HFFc6 (cell line): ENCODE measurements at regions not wholly inside any gene's neighbourhood (a gene's known extent, or its start where the extent isn't known, plus 50 kb on each side); places are given as distances from the start of the nearest gene placed in this dataset.

Experiments
- DNase-seq: peaks from one replicate; pipeline ENCODE4 v3.0.0-alpha.2; 2018
- H3K27ac Mint-ChIP-seq: 2 replicates; pipeline ENCODE4 v1.8.0; 2020; ENCODE audit warnings: mild to moderate bottlenecking, mixed read lengths
- H3K27me3 Mint-ChIP-seq: 2 replicates; pipeline ENCODE4 v1.8.0; 2021; ENCODE audit warnings: mild to moderate bottlenecking, moderate library complexity, mixed read lengths; ENCODE audit not compliant: insufficient read depth
- H3K36me3 Mint-ChIP-seq: 2 replicates; pipeline ENCODE4 v1.8.0; 2021; ENCODE audit warnings: low read depth, mixed read lengths
- H3K4me1 Mint-ChIP-seq: 2 replicates; pipeline ENCODE4 v1.8.0; 2020; ENCODE audit warnings: low read depth, mixed read lengths
- H3K4me3 Mint-ChIP-seq: 2 replicates; pipeline ENCODE4 v1.8.0; 2020; ENCODE audit warnings: mild to moderate bottlenecking, moderate library complexity, mixed read lengths
- H3K9me3 Mint-ChIP-seq: 2 replicates; pipeline ENCODE4 v1.8.0; 2020; ENCODE audit warnings: mild to moderate bottlenecking, mixed read lengths
- TF ChIP-seq, protein P1 (sequence below): fragments of 200-600 bp; sonication (generic); IDR thresholded peaks from 2 replicates; pipeline ENCODE4 v1.5.0; 2021; ENCODE audit warnings: antibody characterized with exemption, mild to moderate bottlenecking

DNA sequence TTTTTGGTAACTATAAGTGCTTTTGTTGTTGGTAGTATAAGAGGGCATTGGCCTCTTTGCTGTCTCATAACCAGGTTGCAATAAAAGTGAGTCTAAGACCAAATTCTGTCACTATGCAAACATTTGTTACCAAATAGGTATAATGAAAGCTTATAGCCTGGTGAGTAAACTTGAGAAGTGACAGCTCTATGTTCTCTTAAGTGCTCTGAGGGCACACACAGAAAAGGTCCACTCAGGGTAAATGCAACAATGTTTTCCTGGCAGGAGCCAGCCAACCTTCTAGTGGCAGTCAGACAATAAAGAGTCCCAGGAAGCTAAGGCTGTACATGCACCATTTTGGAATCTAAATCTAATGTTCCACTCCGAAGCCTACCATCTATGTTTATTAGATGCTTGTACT lies 262.1 kb upstream of the TGFBR2 start:
- H3K4me3 Mint-ChIP-seq: no peak overlapping the region
- peaks cover 96% of the 10 kb centered on the region for H3K4me1 Mint-ChIP-seq
- no peaks in the 10 kb centered on the region for H3K27me3 Mint-ChIP-seq
- H3K27ac Mint-ChIP-seq: no peak overlapping the region; the same call in 1 of the 2 replicates
- no peaks in the 10 kb centered on the region for H3K9me3 Mint-ChIP-seq
- no peak for DNase-seq
- H3K36me3 Mint-ChIP-seq: no peaks in the 10 kb centered on the region
- TF ChIP-seq, protein P1, sequence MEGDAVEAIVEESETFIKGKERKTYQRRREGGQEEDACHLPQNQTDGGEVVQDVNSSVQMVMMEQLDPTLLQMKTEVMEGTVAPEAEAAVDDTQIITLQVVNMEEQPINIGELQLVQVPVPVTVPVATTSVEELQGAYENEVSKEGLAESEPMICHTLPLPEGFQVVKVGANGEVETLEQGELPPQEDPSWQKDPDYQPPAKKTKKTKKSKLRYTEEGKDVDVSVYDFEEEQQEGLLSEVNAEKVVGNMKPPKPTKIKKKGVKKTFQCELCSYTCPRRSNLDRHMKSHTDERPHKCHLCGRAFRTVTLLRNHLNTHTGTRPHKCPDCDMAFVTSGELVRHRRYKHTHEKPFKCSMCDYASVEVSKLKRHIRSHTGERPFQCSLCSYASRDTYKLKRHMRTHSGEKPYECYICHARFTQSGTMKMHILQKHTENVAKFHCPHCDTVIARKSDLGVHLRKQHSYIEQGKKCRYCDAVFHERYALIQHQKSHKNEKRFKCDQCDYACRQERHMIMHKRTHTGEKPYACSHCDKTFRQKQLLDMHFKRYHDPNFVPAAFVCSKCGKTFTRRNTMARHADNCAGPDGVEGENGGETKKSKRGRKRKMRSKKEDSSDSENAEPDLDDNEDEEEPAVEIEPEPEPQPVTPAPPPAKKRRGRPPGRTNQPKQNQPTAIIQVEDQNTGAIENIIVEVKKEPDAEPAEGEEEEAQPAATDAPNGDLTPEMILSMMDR: no peak

- Mint-ChIP-seq H3K4me1 (peaks cover 100% of the 10 kb centered on the region), H3K9me3 (no peaks in the 10 kb centered on the region), H3K36me3 (no peaks in the 10 kb centered on the region), H3K4me3 (no peak overlapping the region), H3K27ac (peak overlapping the region; percentile 90), H3K27me3 (no peaks in the 10 kb centered on the region)
- TF ChIP-seq, protein P1: no peak
- DNase-seq: no peak
Observed at GRCh38 chr3:30346933-30347320, 259.5 kb upstream of the TGFBR2 start.

- H3K9me3 Mint-ChIP-seq: no peaks in the 10 kb centered on the region
- no peaks in the 10 kb centered on the region for H3K36me3 Mint-ChIP-seq
- TF ChIP-seq, protein P1: no peak
- peak; percentile 96 for DNase-seq
- H3K4me1 Mint-ChIP-seq: peaks cover 100% of the 10 kb centered on the region
- peak overlapping the region; percentile 58 for H3K4me3 Mint-ChIP-seq
- H3K27ac Mint-ChIP-seq: peak overlapping the region; percentile 90
- no peaks in the 10 kb centered on the region for H3K27me3 Mint-ChIP-seq
Observed at GRCh38 chr3:30347679-30348216, 258.7 kb upstream of the TGFBR2 start.

GRCh38 chr3:30349507-30349906 lies 256.9 kb upstream of the TGFBR2 start:
- TF ChIP-seq, protein P1: no peak
- peak overlapping the region; percentile 76 for H3K27ac Mint-ChIP-seq
- no peaks in the 10 kb centered on the region for H3K27me3 Mint-ChIP-seq
- H3K9me3 Mint-ChIP-seq: no peaks in the 10 kb centered on the region
- no peaks in the 10 kb centered on the region for H3K36me3 Mint-ChIP-seq
- DNase-seq: no peak
- H3K4me3 Mint-ChIP-seq: no peak overlapping the region
- peaks cover 97% of the 10 kb centered on the region for H3K4me1 Mint-ChIP-seq

GRCh38 chr3:30350011-30350410 lies 256.4 kb upstream of the TGFBR2 start:
- no peaks in the 10 kb centered on the region for H3K27me3 Mint-ChIP-seq
- TF ChIP-seq, protein P1: no peak
- no peak overlapping the region for H3K4me3 Mint-ChIP-seq
- H3K27ac Mint-ChIP-seq: peak overlapping the region; percentile 76
- no peaks in the 10 kb centered on the region for H3K36me3 Mint-ChIP-seq
- H3K9me3 Mint-ChIP-seq: no peaks in the 10 kb centered on the region
- DNase-seq: no peak
- peaks cover 97% of the 10 kb centered on the region for H3K4me1 Mint-ChIP-seq

DNA sequence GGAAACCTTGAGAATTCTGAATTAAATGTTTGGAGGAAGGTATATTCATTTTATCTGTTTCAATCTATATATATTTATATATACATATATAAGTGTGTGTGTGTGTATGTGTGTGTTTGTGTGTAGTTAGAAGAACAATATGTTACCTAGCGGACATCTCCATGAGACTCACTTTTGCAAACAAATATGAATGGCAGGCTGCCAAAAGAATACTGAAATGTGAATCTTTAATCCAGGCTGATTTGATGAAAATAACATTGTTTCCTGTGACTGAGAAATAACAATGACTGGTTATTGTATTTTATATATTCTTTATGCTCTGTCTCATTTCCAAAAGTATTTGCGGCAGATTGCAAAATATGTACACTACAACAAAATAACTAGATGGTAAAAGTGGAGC lies 255.5 kb upstream of the TGFBR2 start:
- peaks cover 96% of the 10 kb centered on the region for H3K4me1 Mint-ChIP-seq
- no peaks in the 10 kb centered on the region for H3K27me3 Mint-ChIP-seq
- no peak for DNase-seq
- no peaks in the 10 kb centered on the region for H3K9me3 Mint-ChIP-seq
- H3K4me3 Mint-ChIP-seq: no peak overlapping the region
- H3K36me3 Mint-ChIP-seq: no peaks in the 10 kb centered on the region
- TF ChIP-seq, protein P1: no peak
- H3K27ac Mint-ChIP-seq: peak overlapping the region; percentile 76
